Mesodermal cell (in vitro differentiated cells): ENCODE measurements at regions not wholly inside any gene's neighbourhood (a gene's known extent, or its start where the extent isn't known, plus 50 kb on each side); places are given as distances from the start of the nearest gene placed in this dataset.
"Not testable (repeated sequence)": the region's sequence is repeated elsewhere in the genome, so short reads cannot be mapped to it uniquely, and the experiment has no call there.

Experiments used
- H3K27ac ChIP-seq: 2 replicates; pipeline ENCODE4 v1.7.0; 2013; ENCODE audit warnings: mild to moderate bottlenecking, low read depth, low read length, moderate library complexity; ENCODE audit not compliant: severe bottlenecking
- H3K36me3 ChIP-seq: 2 replicates; pipeline ENCODE4 v1.7.1; 2013; ENCODE audit warnings: mild to moderate bottlenecking, low read length, moderate library complexity; ENCODE audit not compliant: control insufficient read depth, insufficient read depth
- H3K4me1 ChIP-seq: one replicate; pipeline ENCODE4 v1.7.1; 2013; ENCODE audit warnings: mild to moderate bottlenecking, low read length; ENCODE audit not compliant: insufficient read depth, control insufficient read depth, poor library complexity, severe bottlenecking
- H3K4me3 ChIP-seq: 2 replicates; pipeline ENCODE4 v1.7.0; 2013; ENCODE audit warnings: low read length, control low read depth, mild to moderate bottlenecking; ENCODE audit not compliant: insufficient read depth, poor library complexity, severe bottlenecking; ENCODE audit errors: extremely low read depth
- H3K9me3 ChIP-seq: 2 replicates; pipeline ENCODE4 v1.7.1; 2013; ENCODE audit warnings: mild to moderate bottlenecking, low read length, moderate library complexity; ENCODE audit not compliant: control insufficient read depth
- WGBS, 2 experiments: methylation state at CpG; one replicate each; pipeline ENCODE4 v1.1.5; 2013; ENCODE audit warnings: missing lambda C conversion rate in 2 of 2; ENCODE audit not compliant: insufficient coverage in 2 of 2; 5-methylcytosine and 5-hydroxymethylcytosine counted together

GRCh38 chrY:19644889-19645638 is 99.5 kb downstream of the KDM5D start:
- H3K9me3 ChIP-seq: no peaks in the 10 kb centered on the region
- WGBS, 2 experiments: 68 to 78% methylated on average over 3 of the region's 3 CpGs
- no peaks in the 10 kb centered on the region for H3K4me1 ChIP-seq
- H3K36me3 ChIP-seq: no peaks in the 10 kb centered on the region
- no peak overlapping the region for H3K4me3 ChIP-seq
- H3K27ac ChIP-seq: no peak overlapping the region

GRCh38 chrY:19637651-19638347 is 106.7 kb downstream of the KDM5D start:
- H3K27ac ChIP-seq: no peak overlapping the region
- H3K4me3 ChIP-seq: no peak overlapping the region
- 92 to 93% methylated on average over 2 of the region's 4 CpGs for WGBS, 2 experiments
- H3K4me1 ChIP-seq: no peaks in the 10 kb centered on the region
- H3K9me3 ChIP-seq: no peaks in the 10 kb centered on the region
- no peaks in the 10 kb centered on the region for H3K36me3 ChIP-seq

GRCh38 chrY:19628926-19629325 is 115.6 kb downstream of the KDM5D start:
- no CpG with 5 or more reads among the region's 2 CpGs for WGBS, 2 experiments
- H3K4me3 ChIP-seq: no peak overlapping the region
- H3K4me1 ChIP-seq: no peaks in the 10 kb centered on the region
- H3K27ac ChIP-seq: no peak overlapping the region
- H3K36me3 ChIP-seq: no peaks in the 10 kb centered on the region
- no peaks in the 10 kb centered on the region for H3K9me3 ChIP-seq

- WGBS, 2 experiments: 100% methylated on average over 1 of the region's 3 CpGs
Observed at GRCh38 chrY:19622392-19622791, 122.1 kb downstream of the KDM5D start.

GRCh38 chrY:19621756-19622155 is 122.8 kb downstream of the KDM5D start:
- Histone ChIP-seq H3K4me1 (no peaks in the 10 kb centered on the region), H3K4me3 (no peak overlapping the region), H3K9me3 (no peaks in the 10 kb centered on the region), H3K36me3 (no peaks in the 10 kb centered on the region), H3K27ac (no peak overlapping the region)

More at GRCh38 chrY:19622392-19622791, 122.1 kb downstream of the KDM5D start:
- Histone ChIP-seq H3K4me3 (no peak overlapping the region), H3K9me3 (no peaks in the 10 kb centered on the region), H3K27ac (no peak overlapping the region), H3K36me3 (no peaks in the 10 kb centered on the region), H3K4me1 (no peaks in the 10 kb centered on the region)

- no peak overlapping the region for H3K4me3 ChIP-seq
- WGBS, 2 experiments: no CpG with 5 or more reads among the region's 3 CpGs
- H3K9me3 ChIP-seq: no peaks in the 10 kb centered on the region
- H3K27ac ChIP-seq: no peak overlapping the region
- H3K4me1 ChIP-seq: no peaks in the 10 kb centered on the region
- H3K36me3 ChIP-seq: peaks cover 12% of the 10 kb centered on the region
Observed at GRCh38 chrY:19601113-19601512, 143.4 kb downstream of the KDM5D start.

- Histone ChIP-seq H3K27ac (no peak overlapping the region), H3K4me1 (no peaks in the 10 kb centered on the region), H3K9me3 (no peaks in the 10 kb centered on the region), H3K4me3 (no peak overlapping the region), H3K36me3 (peaks cover 12% of the 10 kb centered on the region)
- WGBS, 2 experiments: no CpG with 5 or more reads among the region's 3 CpGs
Observed at GRCh38 chrY:19600711-19601110, 143.8 kb downstream of the KDM5D start.

GRCh38 chrY:19590235-19590634 is 154.3 kb downstream of the KDM5D start:
- peaks cover 16% of the 10 kb centered on the region for H3K36me3 ChIP-seq
- no peak overlapping the region for H3K27ac ChIP-seq
- no peak overlapping the region for H3K4me3 ChIP-seq
- H3K4me1 ChIP-seq: no peaks in the 10 kb centered on the region
- H3K9me3 ChIP-seq: no peaks in the 10 kb centered on the region

- no CpG with 5 or more reads among the region's 1 CpG for WGBS, 2 experiments
- H3K36me3 ChIP-seq: peaks cover 16% of the 10 kb centered on the region
- no peaks in the 10 kb centered on the region for H3K4me1 ChIP-seq
- H3K9me3 ChIP-seq: no peaks in the 10 kb centered on the region
- no peak overlapping the region for H3K4me3 ChIP-seq
- no peak overlapping the region for H3K27ac ChIP-seq
Observed at GRCh38 chrY:19589664-19590063, 154.9 kb downstream of the KDM5D start.

GRCh38 chrY:19587311-19587710 is 157.2 kb downstream of the KDM5D start:
- 80% methylated on average over 1 of the region's 3 CpGs; no CpG with 5 or more reads in 1 of the 2 experiments for WGBS, 2 experiments
- Histone ChIP-seq H3K4me1 (no peaks in the 10 kb centered on the region), H3K36me3 (peaks cover 16% of the 10 kb centered on the region), H3K4me3 (no peak overlapping the region), H3K27ac (no peak overlapping the region), H3K9me3 (no peaks in the 10 kb centered on the region)

- WGBS, 2 experiments: no CpG with 5 or more reads among the region's 3 CpGs
- not testable (repeated sequence) for H3K36me3 ChIP-seq, H3K4me1 ChIP-seq, H3K4me3 ChIP-seq, H3K27ac ChIP-seq, H3K9me3 ChIP-seq
Observed at GRCh38 chrY:19580990-19581389, 163.5 kb downstream of the KDM5D start.
